ENCODE measurements at regions not wholly inside any gene's neighbourhood (a gene's known extent, or its start where the extent isn't known, plus 50 kb on each side); places are given as distances from the start of the nearest gene placed in this dataset.

- TF ChIP-seq SPI1 (IDR thresholded peaks at IDR 0.05; ENCODE audit: borderline replicate concordance, low read depth) (no peak), CTCF (IDR thresholded peaks at IDR 0.05; ENCODE audit: insufficient read depth, low read length) (no peak)
Observed at GRCh38 chr13:82364525-82364924, 1517.7 kb downstream of the SLITRK1 start.

Data from HL-60 (cell line).